ENCODE measurements at regions not wholly inside any gene's neighbourhood (a gene's known extent, or its start where the extent isn't known, plus 50 kb on each side); places are given as distances from the start of the nearest gene placed in this dataset.

DNA sequence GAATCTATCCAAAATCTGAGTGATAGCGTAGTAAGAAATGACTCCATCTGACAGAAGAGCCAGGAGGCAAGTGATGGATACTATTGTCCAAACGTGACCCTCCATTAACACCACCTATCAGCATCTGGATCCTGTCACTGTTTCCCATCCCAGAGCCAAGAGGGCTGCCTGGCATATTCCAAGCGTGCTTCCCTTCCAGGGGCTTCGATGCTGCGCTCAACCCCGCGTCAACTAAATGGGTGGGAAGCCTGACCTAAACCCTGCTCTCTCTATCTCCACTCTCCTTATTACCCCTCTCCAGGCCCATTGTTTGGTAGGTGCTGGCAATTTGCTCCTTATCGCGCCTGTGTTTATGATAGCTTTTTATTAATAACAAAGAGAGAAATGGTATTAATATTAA is 83.2 kb downstream of the NR2F2 start:
- no peak overlapping the region for H3K9ac ChIP-seq (ENCODE audit: insufficient read depth in 1 of 2, low read length in 2 of 2)
- peaks cover 25 to 98% (median 94%) of the 10 kb centered on the region in 3 donors for H3K27me3 ChIP-seq (ENCODE audit: control insufficient read depth in 3 of 3, insufficient read depth in 3 of 3, low read length in 2 of 3)
- no peaks in the 10 kb centered on the region for H3K36me3 ChIP-seq (ENCODE audit: control insufficient read depth in 4 of 4, insufficient read depth in 4 of 4, low read length in 4 of 4)
- ATAC-seq (ENCODE audit: insufficient read depth, low FRiP score) (no peak), DNase-seq (peak in 1 of 3 donors; percentile 15)
- peaks cover 0 to 7% (median 0%) of the 10 kb centered on the region in 4 donors for H3K9me3 ChIP-seq (ENCODE audit: control insufficient read depth in 4 of 4, insufficient read depth in 3 of 4, low read length in 3 of 4)
- TF ChIP-seq, protein P1, sequence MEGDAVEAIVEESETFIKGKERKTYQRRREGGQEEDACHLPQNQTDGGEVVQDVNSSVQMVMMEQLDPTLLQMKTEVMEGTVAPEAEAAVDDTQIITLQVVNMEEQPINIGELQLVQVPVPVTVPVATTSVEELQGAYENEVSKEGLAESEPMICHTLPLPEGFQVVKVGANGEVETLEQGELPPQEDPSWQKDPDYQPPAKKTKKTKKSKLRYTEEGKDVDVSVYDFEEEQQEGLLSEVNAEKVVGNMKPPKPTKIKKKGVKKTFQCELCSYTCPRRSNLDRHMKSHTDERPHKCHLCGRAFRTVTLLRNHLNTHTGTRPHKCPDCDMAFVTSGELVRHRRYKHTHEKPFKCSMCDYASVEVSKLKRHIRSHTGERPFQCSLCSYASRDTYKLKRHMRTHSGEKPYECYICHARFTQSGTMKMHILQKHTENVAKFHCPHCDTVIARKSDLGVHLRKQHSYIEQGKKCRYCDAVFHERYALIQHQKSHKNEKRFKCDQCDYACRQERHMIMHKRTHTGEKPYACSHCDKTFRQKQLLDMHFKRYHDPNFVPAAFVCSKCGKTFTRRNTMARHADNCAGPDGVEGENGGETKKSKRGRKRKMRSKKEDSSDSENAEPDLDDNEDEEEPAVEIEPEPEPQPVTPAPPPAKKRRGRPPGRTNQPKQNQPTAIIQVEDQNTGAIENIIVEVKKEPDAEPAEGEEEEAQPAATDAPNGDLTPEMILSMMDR (IDR thresholded peaks at IDR 0.05; ENCODE audit: control extremely low read depth, extremely low read depth): no peak
- 5 to 24% methylated on average over 9 of the region's 9 CpGs for WGBS, 2 donors
- no peak overlapping the region for H3K4me3 ChIP-seq
- H3K4me1 ChIP-seq (ENCODE audit: control insufficient read depth in 5 of 5, insufficient read depth in 5 of 5, low read length in 5 of 5): peaks cover 0 to 36% (median 0%) of the 10 kb centered on the region in 5 donors
- no peak overlapping the region for H3K27ac ChIP-seq (ENCODE audit: low read depth in 1 of 2, low read length in 1 of 2)

DNA sequence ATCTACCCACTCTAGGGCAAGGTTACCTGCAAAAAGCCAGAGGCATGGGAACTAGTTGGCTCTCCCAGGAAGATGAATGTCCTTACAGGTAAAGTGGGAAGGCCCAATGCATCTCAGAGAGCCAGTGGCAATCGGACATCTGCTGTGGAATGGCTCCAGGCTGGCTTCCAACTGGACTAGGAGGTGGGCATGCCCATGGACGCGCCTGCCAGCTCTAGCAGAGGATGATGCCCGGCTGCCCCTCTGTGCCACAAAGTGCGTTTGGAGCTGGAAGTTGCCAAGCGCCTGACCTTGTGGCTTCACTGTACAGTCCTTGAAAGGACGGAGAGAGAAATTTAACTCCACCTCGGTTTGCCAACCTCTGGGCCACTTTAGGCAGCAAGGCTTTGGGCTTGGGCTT is 84.4 kb downstream of the NR2F2 start:
- peaks cover 0 to 24% (median 0%) of the 10 kb centered on the region in 5 donors for H3K4me1 ChIP-seq (ENCODE audit: control insufficient read depth in 5 of 5, insufficient read depth in 5 of 5, low read length in 5 of 5)
- TF ChIP-seq, protein P1 (IDR thresholded peaks at IDR 0.05; ENCODE audit: control extremely low read depth, extremely low read depth): no peak
- H3K4me3 ChIP-seq: no peak overlapping the region
- peaks cover 19 to 100% (median 97%) of the 10 kb centered on the region in 3 donors for H3K27me3 ChIP-seq (ENCODE audit: control insufficient read depth in 3 of 3, insufficient read depth in 3 of 3, low read length in 2 of 3)
- peaks cover 0 to 7% (median 0%) of the 10 kb centered on the region in 4 donors for H3K9me3 ChIP-seq (ENCODE audit: control insufficient read depth in 4 of 4, insufficient read depth in 3 of 4, low read length in 3 of 4)
- WGBS, 2 donors: 27 to 49% methylated on average over 8 of the region's 8 CpGs
- no peak overlapping the region for H3K27ac ChIP-seq (ENCODE audit: low read depth in 1 of 2, low read length in 1 of 2)
- H3K9ac ChIP-seq (ENCODE audit: insufficient read depth in 1 of 2, low read length in 2 of 2): no peak overlapping the region
- DNase-seq: no peak
- no peak for ATAC-seq (ENCODE audit: insufficient read depth, low FRiP score)
- no peaks in the 10 kb centered on the region for H3K36me3 ChIP-seq (ENCODE audit: control insufficient read depth in 4 of 4, insufficient read depth in 4 of 4, low read length in 4 of 4)

DNA sequence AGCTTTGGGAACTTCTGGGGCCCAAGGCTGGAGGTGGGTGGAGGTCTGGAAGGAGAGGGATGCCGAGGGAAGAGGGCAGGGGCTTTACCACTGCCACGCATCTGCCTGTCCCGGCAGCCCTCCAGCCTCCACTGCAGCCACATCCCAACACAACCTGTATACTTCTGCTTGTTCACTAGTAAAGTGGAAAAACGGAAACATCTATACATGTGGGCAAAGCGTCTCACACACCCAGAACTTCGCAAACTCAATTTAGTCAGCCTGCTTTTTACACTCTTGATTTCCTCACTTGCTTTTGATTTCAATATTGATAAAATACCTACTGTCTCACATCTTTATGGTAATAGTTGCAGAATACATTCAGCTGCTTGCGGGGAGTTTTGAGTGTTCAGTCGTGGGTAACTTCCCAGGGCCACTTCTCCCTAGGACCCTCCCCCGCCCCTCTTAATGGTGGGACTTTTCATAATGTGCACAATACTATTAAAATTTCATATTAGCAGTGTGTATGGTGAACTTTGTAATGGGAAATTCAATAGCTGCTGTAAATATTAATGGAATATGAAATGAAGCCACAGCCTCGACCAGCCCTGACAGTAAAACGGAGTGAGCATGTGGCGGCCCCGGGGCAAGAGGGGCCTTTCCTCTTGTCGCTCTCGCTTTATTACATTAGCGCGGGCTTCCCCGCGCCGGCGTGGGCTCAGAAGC is 85.2 kb downstream of the NR2F2 start:
- ATAC-seq (ENCODE audit: insufficient read depth, low FRiP score): no peak
- Histone ChIP-seq H3K4me3 (no peak overlapping the region), H3K27ac (ENCODE audit: low read depth in 1 of 2, low read length in 1 of 2) (no peak overlapping the region), H3K36me3 (ENCODE audit: control insufficient read depth in 4 of 4, insufficient read depth in 4 of 4, low read length in 4 of 4) (no peaks in the 10 kb centered on the region), H3K4me1 (ENCODE audit: control insufficient read depth in 5 of 5, insufficient read depth in 5 of 5, low read length in 5 of 5) (peaks cover 0 to 20% (median 0%) of the 10 kb centered on the region in 5 donors), H3K9ac (ENCODE audit: insufficient read depth in 1 of 2, low read length in 2 of 2) (no peak overlapping the region), H3K9me3 (ENCODE audit: control insufficient read depth in 4 of 4, insufficient read depth in 3 of 4, low read length in 3 of 4) (peaks cover 0 to 7% (median 0%) of the 10 kb centered on the region in 4 donors), H3K27me3 (ENCODE audit: control insufficient read depth in 3 of 3, insufficient read depth in 3 of 3, low read length in 2 of 3) (peaks cover 19 to 99% (median 97%) of the 10 kb centered on the region in 3 donors)
- 18 to 28% methylated on average over 21 of the region's 21 CpGs for WGBS, 2 donors
- TF ChIP-seq, protein P1 (IDR thresholded peaks at IDR 0.05; ENCODE audit: control extremely low read depth, extremely low read depth): no peak
- DNase-seq: no peak

Data from lung (tissue), 11 donors.